Osteoblast (primary cell): ENCODE measurements at regions not wholly inside any gene's neighbourhood (a gene's known extent, or its start where the extent isn't known, plus 50 kb on each side); places are given as distances from the start of the nearest gene placed in this dataset.

ENCODE experiments used
- DNase-seq: peaks from one replicate; pipeline ENCODE4 v3.0.0; 2011; ENCODE audit warnings: low spot score, mixed read lengths; ENCODE audit not compliant: insufficient read length; ENCODE audit errors: missing footprints
- H2AFZ ChIP-seq: 2 replicates; pipeline ENCODE4 v1.6.0; 2011; ENCODE audit warnings: mild to moderate bottlenecking, low read length
- H3K27ac ChIP-seq: 2 replicates; pipeline ENCODE4 v1.5.1; 2011; ENCODE audit warnings: mild to moderate bottlenecking, low read depth, low read length, moderate library complexity
- H3K27me3 ChIP-seq: 2 replicates; pipeline ENCODE4 v1.6.0; 2012; ENCODE audit warnings: mild to moderate bottlenecking, control low read depth, inconsistent platforms, low read length, moderate library complexity; ENCODE audit not compliant: insufficient read depth
- H3K36me3 ChIP-seq: 2 replicates; pipeline ENCODE4 v1.5.1; 2011; ENCODE audit warnings: mild to moderate bottlenecking, low read length, control low read depth, moderate library complexity; ENCODE audit not compliant: insufficient read depth
- H3K4me1 ChIP-seq: 2 replicates; pipeline ENCODE4 v1.5.1; 2011; ENCODE audit warnings: mild to moderate bottlenecking, low read length, control low read depth, moderate library complexity; ENCODE audit not compliant: insufficient read depth
- H3K4me2 ChIP-seq: 2 replicates; pipeline ENCODE4 v1.6.0; 2011; ENCODE audit warnings: mild to moderate bottlenecking, low read length; ENCODE audit not compliant: insufficient read depth
- H3K4me3 ChIP-seq: fragments of 200-600 bp; sonication (generic); 3 replicates; pipeline ENCODE4 v1.5.1; 2012; ENCODE audit warnings: mild to moderate bottlenecking, low read length, inconsistent platforms; ENCODE audit not compliant: insufficient read depth
- H3K79me2 ChIP-seq: 2 replicates; pipeline ENCODE4 v1.6.0; 2012; ENCODE audit warnings: mild to moderate bottlenecking, low read length, control low read depth, inconsistent platforms; ENCODE audit not compliant: insufficient read depth
- H3K9me3 ChIP-seq: 2 replicates; pipeline ENCODE4 v1.5.1; 2011; ENCODE audit warnings: low read depth, low read length, control low read depth
- H4K20me1 ChIP-seq: 2 replicates; pipeline ENCODE4 v1.6.0; 2012; ENCODE audit warnings: mild to moderate bottlenecking, low read length, control low read depth; ENCODE audit not compliant: insufficient read depth
- CTCF ChIP-seq: IDR thresholded peaks from 2 replicates; pipeline ENCODE4 v1.5.1; 2011; ENCODE audit warnings: mild to moderate bottlenecking, low read depth, low read length, moderate library complexity; ENCODE audit errors: extremely low read depth

GRCh38 chr12:124422142-124422569 lies 127.3 kb downstream of the RFLNA start:
- H3K4me2 ChIP-seq, result peak overlapping the region; percentile 46
- H3K79me2 ChIP-seq, result peaks cover 5% of the 10 kb centered on the region
- H3K36me3 ChIP-seq, result peaks cover 33% of the 10 kb centered on the region
- peak overlapping the region; percentile 40 for H3K4me3 ChIP-seq
- DNase-seq, result peak; percentile 92
- H2AFZ ChIP-seq, result no peak overlapping the region
- no peak for TF ChIP-seq CTCF
- peak overlapping the region; percentile 45 for H3K27ac ChIP-seq
- no peaks in the 10 kb centered on the region for H3K9me3 ChIP-seq
- peaks cover 16% of the 10 kb centered on the region for H3K4me1 ChIP-seq
- H3K27me3 ChIP-seq, result no peaks in the 10 kb centered on the region
- H4K20me1 ChIP-seq, result peaks cover 3% of the 10 kb centered on the region

GRCh38 chr12:124420996-124421674 lies 126.2 kb downstream of the RFLNA start:
- H3K4me1 ChIP-seq, result peaks cover 16% of the 10 kb centered on the region
- H3K4me3 ChIP-seq, result no peak overlapping the region
- H2AFZ ChIP-seq, result no peak overlapping the region
- peaks cover 6% of the 10 kb centered on the region for H3K79me2 ChIP-seq
- no peak overlapping the region for H3K4me2 ChIP-seq
- peaks cover 3% of the 10 kb centered on the region for H4K20me1 ChIP-seq
- peaks cover 29% of the 10 kb centered on the region for H3K36me3 ChIP-seq
- no peaks in the 10 kb centered on the region for H3K9me3 ChIP-seq
- no peak overlapping the region for H3K27ac ChIP-seq
- no peaks in the 10 kb centered on the region for H3K27me3 ChIP-seq
- no peak for DNase-seq
- no peak for TF ChIP-seq CTCF

- Histone ChIP-seq H3K9me3 (no peaks in the 10 kb centered on the region), H3K27ac (no peak overlapping the region), H3K4me1 (peaks cover 16% of the 10 kb centered on the region), H2AFZ (no peak overlapping the region), H3K4me2 (no peak overlapping the region), H4K20me1 (peaks cover 3% of the 10 kb centered on the region), H3K4me3 (no peak overlapping the region), H3K36me3 (peaks cover 26% of the 10 kb centered on the region), H3K79me2 (peaks cover 6% of the 10 kb centered on the region), H3K27me3 (no peaks in the 10 kb centered on the region)
- no peak for TF ChIP-seq CTCF
- DNase-seq, result no peak
Observed at GRCh38 chr12:124420041-124420995, 125.4 kb downstream of the RFLNA start.
